GM12865 (cell line): ENCODE measurements at regions not wholly inside any gene's neighbourhood (a gene's known extent, or its start where the extent isn't known, plus 50 kb on each side); places are given as distances from the start of the nearest gene placed in this dataset.

Experiments
- DNase-seq: peaks from one replicate; pipeline ENCODE4 v3.0.0; 2010; ENCODE audit warnings: low read depth
- H3K4me3 ChIP-seq: 2 replicates; pipeline ENCODE4 v1.5.1; 2011; ENCODE audit warnings: mild to moderate bottlenecking, low read depth, low read length, control low read depth
- CTCF ChIP-seq: IDR thresholded peaks from 2 replicates; pipeline ENCODE4 v1.5.1; 2011; ENCODE audit warnings: low read length, control low read depth, low read depth, inconsistent platforms; ENCODE audit not compliant: insufficient read depth; ENCODE audit errors: missing control alignments

GRCh38 chr5:44574678-44575077 lies 185.5 kb upstream of the FGF10 start:
- no peak for DNase-seq
- no peak for TF ChIP-seq CTCF
- H3K4me3 ChIP-seq: no peak overlapping the region

- TF ChIP-seq CTCF: no peak
- H3K4me3 ChIP-seq: no peak overlapping the region
- DNase-seq: no peak
Observed at GRCh38 chr5:44568519-44568918, 179.3 kb upstream of the FGF10 start.

- TF ChIP-seq CTCF: no peak
- DNase-seq: no peak
- H3K4me3 ChIP-seq: no peak overlapping the region
Observed at GRCh38 chr5:44565902-44566301, 176.7 kb upstream of the FGF10 start.

- DNase-seq: no peak
- no peak for TF ChIP-seq CTCF
Observed at GRCh38 chr5:44565360-44565759, 176.1 kb upstream of the FGF10 start.

GRCh38 chr5:44546286-44546685 lies 157.1 kb upstream of the FGF10 start:
- no peak for TF ChIP-seq CTCF
- no peak for DNase-seq
- no peak overlapping the region for H3K4me3 ChIP-seq

More at GRCh38 chr5:44565360-44565759, 176.1 kb upstream of the FGF10 start:
- no peak overlapping the region for H3K4me3 ChIP-seq

GRCh38 chr5:44543511-44543910 lies 154.3 kb upstream of the FGF10 start:
- no peak for DNase-seq
- H3K4me3 ChIP-seq: no peak overlapping the region
- TF ChIP-seq CTCF: no peak

- H3K4me3 ChIP-seq: no peak overlapping the region
- no peak for DNase-seq
- TF ChIP-seq CTCF: no peak
Observed at GRCh38 chr5:44542470-44542869, 153.2 kb upstream of the FGF10 start.
